ENCODE measurements at regions not wholly inside any gene's neighbourhood (a gene's known extent, or its start where the extent isn't known, plus 50 kb on each side); places are given as distances from the start of the nearest gene placed in this dataset.
"Not testable (repeated sequence)": the region's sequence is repeated elsewhere in the genome, so short reads cannot be mapped to it uniquely, and the experiment has no call there.

DNA sequence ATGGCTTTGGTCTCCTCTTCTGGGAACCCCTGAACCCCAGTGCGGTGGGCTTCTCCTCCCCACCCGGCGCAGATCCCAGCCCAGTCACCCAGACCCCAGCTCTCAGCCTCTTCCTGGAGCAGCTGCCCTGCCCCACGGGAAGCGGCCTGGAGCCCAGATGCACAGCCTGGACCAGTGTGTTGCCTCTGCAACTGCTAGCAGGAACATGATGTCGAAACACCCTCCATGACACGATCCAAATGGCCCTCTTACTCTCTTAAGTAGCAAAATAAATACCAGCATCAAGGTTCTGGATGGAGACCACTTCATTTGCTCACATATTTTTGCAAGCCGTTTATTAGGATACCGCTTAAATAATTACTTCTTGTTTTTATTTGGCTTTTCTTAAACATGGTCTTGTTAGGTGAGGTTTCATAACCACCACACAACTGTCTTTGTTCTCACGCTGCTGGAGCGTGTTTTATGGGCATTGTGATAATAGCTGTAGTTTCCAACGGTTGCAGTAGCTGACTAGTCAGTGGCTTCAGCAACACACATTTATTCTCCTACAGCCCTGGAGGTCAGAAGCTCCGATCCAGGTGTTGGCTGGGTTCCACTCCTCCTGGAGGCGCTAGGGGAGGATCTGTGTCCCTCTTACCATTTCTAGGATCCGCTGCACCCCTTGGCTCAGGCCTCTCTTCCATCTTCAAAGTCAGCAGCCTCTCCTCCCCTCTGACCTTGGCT, 5453.9 kb upstream of the TPTE start:
- TF ChIP-seq, protein P1, sequence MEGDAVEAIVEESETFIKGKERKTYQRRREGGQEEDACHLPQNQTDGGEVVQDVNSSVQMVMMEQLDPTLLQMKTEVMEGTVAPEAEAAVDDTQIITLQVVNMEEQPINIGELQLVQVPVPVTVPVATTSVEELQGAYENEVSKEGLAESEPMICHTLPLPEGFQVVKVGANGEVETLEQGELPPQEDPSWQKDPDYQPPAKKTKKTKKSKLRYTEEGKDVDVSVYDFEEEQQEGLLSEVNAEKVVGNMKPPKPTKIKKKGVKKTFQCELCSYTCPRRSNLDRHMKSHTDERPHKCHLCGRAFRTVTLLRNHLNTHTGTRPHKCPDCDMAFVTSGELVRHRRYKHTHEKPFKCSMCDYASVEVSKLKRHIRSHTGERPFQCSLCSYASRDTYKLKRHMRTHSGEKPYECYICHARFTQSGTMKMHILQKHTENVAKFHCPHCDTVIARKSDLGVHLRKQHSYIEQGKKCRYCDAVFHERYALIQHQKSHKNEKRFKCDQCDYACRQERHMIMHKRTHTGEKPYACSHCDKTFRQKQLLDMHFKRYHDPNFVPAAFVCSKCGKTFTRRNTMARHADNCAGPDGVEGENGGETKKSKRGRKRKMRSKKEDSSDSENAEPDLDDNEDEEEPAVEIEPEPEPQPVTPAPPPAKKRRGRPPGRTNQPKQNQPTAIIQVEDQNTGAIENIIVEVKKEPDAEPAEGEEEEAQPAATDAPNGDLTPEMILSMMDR (IDR thresholded peaks at IDR 0.05): not testable (repeated sequence)
- TF ChIP-seq POLR2A (IDR thresholded peaks at IDR 0.05): not testable (repeated sequence)

All from heart left ventricle (tissue), 13 donors.